Kidney (tissue), 13 donors: ENCODE measurements at regions not wholly inside any gene's neighbourhood (a gene's known extent, or its start where the extent isn't known, plus 50 kb on each side); places are given as distances from the start of the nearest gene placed in this dataset.

ENCODE experiments used
- DNase-seq, 5 donors: peaks; one replicate each; pipeline ENCODE4 v3.0.0-alpha.2; 2013 to 2020
- FAIRE-seq: peaks from 2 replicates; lab custom pipeline; 2012; peaks lifted over from hg19 to GRCh38; lab: Jason Lieb, UNC
- H3K27ac ChIP-seq, 2 donors: one replicate each; pipeline ENCODE4 v1.7.0; 2013; ENCODE audit warnings: low read depth in 2 of 2, low read length in 2 of 2, inconsistent platforms in 1 of 2
- H3K27me3 ChIP-seq: one replicate; pipeline ENCODE4 v1.7.1; 2013; ENCODE audit warnings: low read length, inconsistent platforms; ENCODE audit not compliant: control insufficient read depth, insufficient read depth
- H3K36me3 ChIP-seq, 3 donors: one replicate each; pipeline versions ENCODE4 v1.7.0 to v1.7.1; 2013; ENCODE audit warnings: low read length in 3 of 3, control low read depth in 1 of 3, inconsistent platforms in 1 of 3; ENCODE audit not compliant: insufficient read depth in 3 of 3, control insufficient read depth in 2 of 3
- H3K4me1 ChIP-seq, 3 donors: one replicate each; pipeline versions ENCODE4 v1.7.0 to v1.7.1; 2013; ENCODE audit warnings: low read length in 3 of 3, inconsistent platforms in 1 of 3, low read depth in 1 of 3; ENCODE audit not compliant: control insufficient read depth in 2 of 3, insufficient read depth in 2 of 3
- H3K4me3 ChIP-seq, 3 donors: one replicate each; pipeline versions ENCODE4 v1.7.0 to v1.8.1; 2013; ENCODE audit warnings: low read length in 3 of 3, control low read depth in 1 of 3, inconsistent platforms in 1 of 3
- H3K9ac ChIP-seq, 3 donors: one replicate each; pipeline versions ENCODE4 v1.7.0 to v1.7.1; 2013; ENCODE audit warnings: low read length in 3 of 3, control low read depth in 1 of 3, inconsistent platforms in 1 of 3
- H3K9me3 ChIP-seq, 3 donors: one replicate each; pipeline versions ENCODE4 v1.7.0 to v1.7.1; 2013; ENCODE audit warnings: low read length in 3 of 3, control low read depth in 1 of 3, inconsistent platforms in 1 of 3; ENCODE audit not compliant: control insufficient read depth in 2 of 3, insufficient read depth in 1 of 3
- CTCF ChIP-seq: IDR thresholded peaks from 3 replicates; pipeline ENCODE4 v1.5.1; 2012; ENCODE audit warnings: mild to moderate bottlenecking, moderate library complexity, borderline replicate concordance; ENCODE audit not compliant: insufficient read depth; ENCODE audit errors: extremely low read depth
- intact Hi-C: fragments of 100-400 bp; cut with DNase I; formaldehyde crosslinking; loops from one replicate; pipeline ENCODE4 v1.11.1; 2022
- donor health status: control.
- donor health status: control.
- donor health status: control.
- donor health status: control.
- donor health status: control.
- donor health status: DM: yes; HTN: yes; CAD: no.
- donor health status: Normal renal cell carcinoma (clear cell type).

GRCh38 chr5:110070836-110071235 lies 381.1 kb downstream of the MAN2A1 start:
- H3K27me3 ChIP-seq: no peaks in the 10 kb centered on the region
- no peak overlapping the region for H3K9ac ChIP-seq
- H3K36me3 ChIP-seq: no peaks in the 10 kb centered on the region
- no peak for DNase-seq
- no peak overlapping the region for H3K4me3 ChIP-seq
- intact Hi-C loops: no loop called here
- FAIRE-seq: no peak
- H3K4me1 ChIP-seq: no peaks in the 10 kb centered on the region
- H3K27ac ChIP-seq: no peak overlapping the region
- no peak for TF ChIP-seq CTCF
- H3K9me3 ChIP-seq: peaks cover 0 to 15% (median 0%) of the 10 kb centered on the region in 3 donors

DNA sequence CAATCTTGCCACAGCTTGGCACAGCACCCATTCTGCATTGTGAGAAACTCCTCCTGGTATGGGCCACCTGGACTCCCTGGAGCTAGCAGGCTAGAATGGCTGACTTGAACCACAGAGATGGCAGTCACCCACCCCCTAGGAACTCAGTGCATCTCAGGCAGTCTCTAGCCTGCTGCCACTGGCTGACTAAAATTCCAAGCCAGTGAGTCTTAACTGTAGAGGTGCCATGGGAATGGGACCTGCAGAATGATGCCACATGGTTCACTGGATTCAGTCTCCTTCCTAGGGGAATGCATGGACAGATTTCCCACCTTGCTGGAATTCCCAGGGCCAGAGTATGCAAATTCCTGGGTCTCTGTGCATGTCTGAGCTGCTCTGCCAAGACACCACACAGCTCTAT lies 382.9 kb downstream of the MAN2A1 start:
- Histone ChIP-seq H3K4me3 (no peak overlapping the region), H3K4me1 (no peaks in the 10 kb centered on the region), H3K36me3 (no peaks in the 10 kb centered on the region), H3K9ac (no peak overlapping the region), H3K9me3 (peaks cover 0 to 15% (median 0%) of the 10 kb centered on the region in 3 donors), H3K27ac (no peak overlapping the region), H3K27me3 (no peaks in the 10 kb centered on the region)
- intact Hi-C loops: no loop called here
- DNase-seq (no peak), FAIRE-seq (no peak)
- no peak for TF ChIP-seq CTCF

- no peak for TF ChIP-seq CTCF
- intact Hi-C loops: no loop called here
- Histone ChIP-seq H3K27me3 (no peaks in the 10 kb centered on the region), H3K4me1 (no peaks in the 10 kb centered on the region), H3K4me3 (no peak overlapping the region), H3K36me3 (no peaks in the 10 kb centered on the region), H3K27ac (no peak overlapping the region), H3K9me3 (peaks cover 0 to 15% (median 0%) of the 10 kb centered on the region in 3 donors), H3K9ac (no peak overlapping the region)
- FAIRE-seq: no peak
- no peak for DNase-seq
Measured at GRCh38 chr5:110073534-110073933, 383.8 kb downstream of the MAN2A1 start.

DNA sequence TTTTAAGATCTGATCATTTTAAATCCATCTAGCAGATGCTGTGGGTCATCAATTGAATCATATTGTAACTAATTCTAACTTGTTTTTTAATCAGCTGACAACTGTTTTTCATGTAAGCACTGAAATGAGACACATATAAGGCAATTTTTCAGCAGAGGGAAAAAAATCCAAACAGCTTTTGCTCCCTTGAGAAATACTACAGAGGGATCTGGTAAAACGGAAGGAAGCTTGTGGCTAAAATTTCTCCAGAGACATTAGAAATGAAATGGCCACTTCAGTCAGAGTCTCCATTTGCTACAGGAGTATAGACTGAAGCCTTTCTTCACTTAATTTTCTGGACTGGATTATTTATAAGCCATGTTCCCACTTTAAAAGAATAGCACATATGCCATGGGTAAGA lies 385.9 kb downstream of the MAN2A1 start:
- no peaks in the 10 kb centered on the region for H3K27me3 ChIP-seq
- peaks cover 0 to 15% (median 0%) of the 10 kb centered on the region in 3 donors for H3K9me3 ChIP-seq
- no peak overlapping the region for H3K9ac ChIP-seq
- no peaks in the 10 kb centered on the region for H3K4me1 ChIP-seq
- intact Hi-C loops: no loop called here
- no peak for DNase-seq
- H3K4me3 ChIP-seq: no peak overlapping the region
- TF ChIP-seq CTCF: no peak
- FAIRE-seq: no peak
- no peaks in the 10 kb centered on the region for H3K36me3 ChIP-seq
- H3K27ac ChIP-seq: no peak overlapping the region
